RWPE1 (cell line): ENCODE measurements at regions not wholly inside any gene's neighbourhood (a gene's known extent, or its start where the extent isn't known, plus 50 kb on each side); places are given as distances from the start of the nearest gene placed in this dataset.

Experiments used
- CTCF ChIA-PET: fragments of 350-600 bp; sonication (Branson Sonifier 250); formaldehyde crosslinking; extraction: SDS; loops from one replicate; lab custom pipeline; 2021; lab: Yijun Ruan, JAX
- POLR2A ChIA-PET: fragments of 400-600 bp; formaldehyde crosslinking; extraction: SDS; loops from one replicate; lab custom pipeline; 2020; ENCODE audit warnings: antibody characterized with exemption; ENCODE audit not compliant: low non-redundant PET; lab: Yijun Ruan, JAX
- DNase-seq: peaks from one replicate; pipeline ENCODE4 v3.0.0; 2012; ENCODE audit warnings: low spot score
- H3K27ac ChIP-seq: fragments of 450-650 bp; 2 replicates; pipeline ENCODE4 v1.5.1; 2017
- TF ChIP-seq, protein P1 (sequence below): fragments of 450-650 bp; conservative IDR thresholded peaks from 2 replicates; pipeline ENCODE4 v1.5.1; 2017; ENCODE audit warnings: low read depth, mild to moderate bottlenecking

DNA sequence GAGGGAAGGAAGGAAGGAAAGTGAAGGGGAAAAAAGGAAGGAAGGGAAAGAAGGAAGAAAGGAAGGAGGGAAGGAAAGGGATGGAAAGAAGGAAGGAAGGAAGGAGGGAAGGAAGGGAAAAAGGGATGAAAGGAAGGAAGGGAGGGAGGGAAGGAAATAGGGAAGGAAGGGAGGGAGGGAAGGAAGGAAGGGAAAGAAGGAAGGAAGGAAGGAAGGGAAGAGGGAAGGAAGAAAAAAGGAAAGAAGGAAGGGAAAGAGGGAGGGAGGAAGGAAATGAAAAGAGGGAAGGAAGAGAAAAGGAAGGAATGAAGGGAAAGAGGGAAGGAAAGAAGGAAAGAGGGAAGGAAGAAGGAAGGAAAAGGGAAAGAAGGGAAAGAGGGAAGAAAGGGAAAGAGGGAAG, 136.9 kb downstream of the BARX1 start:
- TF ChIP-seq, protein P1, sequence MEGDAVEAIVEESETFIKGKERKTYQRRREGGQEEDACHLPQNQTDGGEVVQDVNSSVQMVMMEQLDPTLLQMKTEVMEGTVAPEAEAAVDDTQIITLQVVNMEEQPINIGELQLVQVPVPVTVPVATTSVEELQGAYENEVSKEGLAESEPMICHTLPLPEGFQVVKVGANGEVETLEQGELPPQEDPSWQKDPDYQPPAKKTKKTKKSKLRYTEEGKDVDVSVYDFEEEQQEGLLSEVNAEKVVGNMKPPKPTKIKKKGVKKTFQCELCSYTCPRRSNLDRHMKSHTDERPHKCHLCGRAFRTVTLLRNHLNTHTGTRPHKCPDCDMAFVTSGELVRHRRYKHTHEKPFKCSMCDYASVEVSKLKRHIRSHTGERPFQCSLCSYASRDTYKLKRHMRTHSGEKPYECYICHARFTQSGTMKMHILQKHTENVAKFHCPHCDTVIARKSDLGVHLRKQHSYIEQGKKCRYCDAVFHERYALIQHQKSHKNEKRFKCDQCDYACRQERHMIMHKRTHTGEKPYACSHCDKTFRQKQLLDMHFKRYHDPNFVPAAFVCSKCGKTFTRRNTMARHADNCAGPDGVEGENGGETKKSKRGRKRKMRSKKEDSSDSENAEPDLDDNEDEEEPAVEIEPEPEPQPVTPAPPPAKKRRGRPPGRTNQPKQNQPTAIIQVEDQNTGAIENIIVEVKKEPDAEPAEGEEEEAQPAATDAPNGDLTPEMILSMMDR: no peak
- ChIA-PET POLR2A (no interaction called here), CTCF (no interaction called here)
- no peak overlapping the region for H3K27ac ChIP-seq
- no peak for DNase-seq

DNA sequence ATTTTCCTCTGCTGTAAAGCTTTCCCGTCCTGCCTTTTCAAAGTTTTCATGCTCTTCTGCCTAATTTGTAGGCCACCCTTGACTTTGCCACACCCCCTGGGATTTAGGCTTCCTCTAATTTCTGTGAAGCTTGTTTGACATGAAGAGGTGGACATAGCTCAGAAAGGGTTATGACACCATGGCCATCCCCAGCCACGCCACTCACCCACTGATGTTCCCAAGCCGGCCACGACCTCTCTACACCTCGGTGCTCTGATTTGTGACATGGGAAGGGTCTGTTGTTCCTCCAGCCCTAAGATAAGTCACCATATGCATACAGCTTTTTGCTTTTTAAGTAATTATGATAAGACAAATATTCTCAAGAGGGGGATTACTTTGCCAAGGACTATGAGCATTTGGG, 139.5 kb downstream of the BARX1 start:
- no peak for DNase-seq
- CTCF ChIA-PET: interaction anchor here (0.7 kb wide), 1 partner anchor 629 kb away, joined by 3 read pairs; no protein-coding TSS in a partner anchor
- H3K27ac ChIP-seq: no peak overlapping the region
- TF ChIP-seq, protein P1: no peak
- POLR2A ChIA-PET: no interaction called here

DNA sequence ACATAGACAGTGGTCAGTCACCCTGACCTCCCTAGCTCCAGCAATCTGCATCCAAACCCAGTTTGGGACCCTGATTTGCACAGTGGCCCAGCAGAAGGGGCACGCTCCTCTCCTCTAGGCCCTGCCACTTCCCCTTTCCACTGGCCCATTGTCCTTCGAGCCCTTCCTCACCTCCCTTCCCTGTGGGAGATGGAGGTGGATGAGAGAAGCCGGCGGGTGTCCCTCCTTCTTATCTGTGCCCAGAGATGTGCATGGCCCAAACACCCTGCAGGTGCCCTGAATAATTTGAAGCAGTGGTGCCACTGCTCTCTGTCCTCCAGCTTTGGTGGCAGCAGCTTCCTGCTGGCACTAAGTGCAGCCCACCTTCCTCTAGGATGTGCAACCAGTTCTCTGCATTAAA, 140.0 kb downstream of the BARX1 start:
- ChIA-PET CTCF (no interaction called here), POLR2A (no interaction called here)
- TF ChIP-seq, protein P1: no peak
- no peak overlapping the region for H3K27ac ChIP-seq
- no peak for DNase-seq

DNA sequence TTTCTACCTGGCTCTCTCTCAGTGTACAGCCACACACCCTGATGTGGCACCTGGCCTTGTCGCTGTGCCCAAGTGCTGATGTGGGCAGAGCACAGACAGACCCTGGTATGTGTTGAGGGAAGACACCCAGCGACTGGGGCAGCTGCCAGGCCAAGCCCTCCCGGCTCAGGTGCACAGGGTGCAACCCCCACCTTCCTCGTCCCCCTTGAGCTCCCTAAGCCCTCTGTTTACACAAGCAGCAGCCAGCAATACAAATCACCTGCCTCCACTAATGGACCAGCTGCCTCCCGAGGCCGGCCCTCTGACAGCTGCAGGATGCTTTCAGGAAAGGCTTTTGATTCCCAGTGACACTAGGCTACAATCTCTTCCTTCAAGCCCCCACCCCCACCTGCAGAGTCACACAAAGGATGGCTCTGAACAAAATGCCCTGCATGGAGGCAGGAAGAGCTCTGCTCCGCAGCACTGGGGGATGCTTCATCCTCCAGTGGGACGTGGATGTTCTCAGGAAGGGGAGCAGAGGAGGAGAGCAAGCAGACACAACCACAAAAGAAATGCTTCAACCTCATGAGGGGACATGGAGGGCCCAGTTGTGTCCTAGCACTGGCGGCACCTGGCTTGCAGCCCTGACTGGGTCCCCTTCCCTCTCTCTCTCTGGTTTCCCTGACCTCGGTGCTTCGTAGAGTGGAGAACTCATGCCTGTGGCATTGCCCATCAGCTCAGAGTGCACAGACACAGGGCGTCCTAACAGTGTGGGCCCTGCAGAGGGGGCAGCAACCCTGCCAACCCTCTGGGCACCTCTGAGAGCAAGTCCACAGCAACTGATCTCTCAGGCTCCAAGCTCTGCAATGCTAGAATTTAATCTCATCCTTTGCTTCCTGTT, 140.8 kb downstream of the BARX1 start:
- CTCF ChIA-PET: interaction anchor here (0.5 kb wide), 1 partner anchor 131 kb away, joined by 7 read pairs; no protein-coding TSS in a partner anchor
- POLR2A ChIA-PET: no interaction called here
- H3K27ac ChIP-seq: no peak overlapping the region
- DNase-seq: no peak
- TF ChIP-seq, protein P1: no peak; the same call in 1 of the 2 replicates

DNA sequence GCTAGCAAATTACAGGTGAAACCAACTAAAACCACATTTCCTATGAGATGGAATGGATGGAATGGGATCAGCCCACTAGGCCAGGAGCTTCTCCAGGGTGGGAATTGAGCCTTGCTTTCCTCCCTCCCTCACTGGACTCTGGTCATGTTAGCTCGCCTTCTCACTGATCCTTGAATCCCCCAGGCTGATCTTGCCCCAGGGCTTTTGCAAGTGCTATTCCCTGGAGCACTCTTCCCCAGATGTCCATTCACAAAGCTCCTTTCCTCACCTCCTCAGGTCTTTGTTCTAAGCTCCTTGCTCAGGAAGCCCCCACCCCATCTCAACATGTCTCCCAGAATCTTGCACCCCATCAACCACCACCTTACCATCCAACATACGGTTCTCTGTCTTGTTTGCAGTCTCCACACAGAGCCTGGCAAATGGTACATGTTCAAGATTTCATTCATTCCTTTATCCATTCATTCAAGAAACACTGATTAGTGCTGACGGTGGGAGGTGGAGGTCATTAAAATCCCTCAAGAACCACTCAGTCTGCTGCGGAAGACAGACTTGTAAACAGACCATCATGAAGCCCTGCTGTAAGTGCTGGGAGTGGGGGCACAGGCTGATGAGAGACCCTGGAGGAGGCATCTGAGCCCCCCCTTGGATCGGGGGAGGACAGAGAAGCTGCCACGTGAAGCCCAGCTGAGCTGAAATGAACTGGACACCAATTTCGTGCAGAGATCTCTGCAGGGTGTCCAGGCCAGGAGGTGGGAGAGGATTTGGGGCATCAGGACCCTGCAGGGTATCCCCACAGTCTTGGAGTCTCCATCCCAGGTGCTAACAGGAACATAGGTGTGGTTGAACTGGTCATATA, 141.7 kb downstream of the BARX1 start:
- TF ChIP-seq, protein P1: no peak
- CTCF ChIA-PET: interaction anchor here (1.1 kb wide), 1 partner anchor 14 kb away, joined by 4 read pairs; no protein-coding TSS in a partner anchor
- DNase-seq: no peak
- POLR2A ChIA-PET: no interaction called here
- no peak overlapping the region for H3K27ac ChIP-seq

DNA sequence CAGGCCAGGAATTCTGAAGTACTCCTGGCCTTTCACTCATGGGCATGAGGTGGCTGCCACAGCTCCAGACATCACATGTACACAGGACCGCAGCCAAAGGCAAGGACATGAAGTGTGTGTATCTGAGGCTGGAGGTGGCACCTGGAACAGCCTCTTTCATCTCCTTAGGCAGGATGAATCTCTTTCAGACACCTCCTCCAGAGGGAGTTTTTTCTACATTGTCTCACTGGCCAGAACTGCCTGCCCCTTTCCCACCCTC, 142.8 kb downstream of the BARX1 start:
- TF ChIP-seq, protein P1: no peak
- no peak overlapping the region for H3K27ac ChIP-seq
- no peak for DNase-seq
- CTCF ChIA-PET: no interaction called here
- POLR2A ChIA-PET: no interaction called here
